Progenitor cell of endocrine pancreas (in vitro differentiated cells): ENCODE measurements at regions not wholly inside any gene's neighbourhood (a gene's known extent, or its start where the extent isn't known, plus 50 kb on each side); places are given as distances from the start of the nearest gene placed in this dataset.

Experiments
- DNase-seq: peaks from one replicate; pipeline ENCODE4 v3.0.0; 2021; ENCODE audit warnings: low spot score; ENCODE audit not compliant: unreplicated experiment
- H3K27ac Mint-ChIP-seq: 2 replicates; pipeline ENCODE4 v1.8.0; 2021; ENCODE audit warnings: mild to moderate bottlenecking, moderate library complexity, mixed read lengths
- H3K27me3 Mint-ChIP-seq: 2 replicates; pipeline ENCODE4 v1.8.0; 2021; ENCODE audit warnings: mixed read lengths
- H3K36me3 Mint-ChIP-seq: 2 replicates; pipeline ENCODE4 v1.8.0; 2022; ENCODE audit warnings: mixed read lengths; ENCODE audit not compliant: insufficient read depth
- H3K4me1 Mint-ChIP-seq: 2 replicates; pipeline ENCODE4 v1.8.0; 2021; ENCODE audit warnings: low read depth, mixed read lengths
- H3K4me3 Mint-ChIP-seq: 2 replicates; pipeline ENCODE4 v1.8.0; 2021; ENCODE audit warnings: low read depth, mild to moderate bottlenecking, moderate library complexity, mixed read lengths
- H3K9me3 Mint-ChIP-seq: 2 replicates; pipeline ENCODE4 v1.8.0; 2021; ENCODE audit warnings: low read depth, mixed read lengths
- TF ChIP-seq, protein P1 (sequence below): fragments of 200-600 bp; sonication (generic); IDR thresholded peaks from one replicate; pipeline ENCODE4 v1.5.0; 2021; ENCODE audit warnings: antibody characterized with exemption, mild to moderate bottlenecking; ENCODE audit not compliant: unreplicated experiment

DNA sequence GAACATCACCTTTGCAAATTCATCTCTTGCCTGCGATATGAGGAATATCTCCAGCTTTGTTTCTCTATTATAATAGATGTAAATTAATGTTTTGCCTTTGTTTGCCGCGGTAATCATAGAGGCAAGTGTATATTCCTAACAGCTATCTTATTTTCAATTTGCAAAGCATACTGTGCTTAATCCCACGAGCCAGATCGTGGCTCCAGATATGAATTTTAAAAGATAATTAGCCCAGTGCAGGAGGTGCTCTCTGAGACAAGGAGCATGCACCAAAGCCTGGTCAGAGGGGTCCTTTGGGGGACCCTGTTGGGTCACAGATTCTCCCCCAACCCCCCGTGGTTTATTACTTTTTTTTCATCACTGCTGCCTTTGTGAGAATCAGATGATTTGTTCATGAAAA lies 1087.5 kb downstream of the BCL11B start:
- no peak for DNase-seq
- no peaks in the 10 kb centered on the region for H3K36me3 Mint-ChIP-seq
- H3K27me3 Mint-ChIP-seq = peaks cover 15% of the 10 kb centered on the region
- H3K4me3 Mint-ChIP-seq = no peak overlapping the region
- TF ChIP-seq, protein P1, sequence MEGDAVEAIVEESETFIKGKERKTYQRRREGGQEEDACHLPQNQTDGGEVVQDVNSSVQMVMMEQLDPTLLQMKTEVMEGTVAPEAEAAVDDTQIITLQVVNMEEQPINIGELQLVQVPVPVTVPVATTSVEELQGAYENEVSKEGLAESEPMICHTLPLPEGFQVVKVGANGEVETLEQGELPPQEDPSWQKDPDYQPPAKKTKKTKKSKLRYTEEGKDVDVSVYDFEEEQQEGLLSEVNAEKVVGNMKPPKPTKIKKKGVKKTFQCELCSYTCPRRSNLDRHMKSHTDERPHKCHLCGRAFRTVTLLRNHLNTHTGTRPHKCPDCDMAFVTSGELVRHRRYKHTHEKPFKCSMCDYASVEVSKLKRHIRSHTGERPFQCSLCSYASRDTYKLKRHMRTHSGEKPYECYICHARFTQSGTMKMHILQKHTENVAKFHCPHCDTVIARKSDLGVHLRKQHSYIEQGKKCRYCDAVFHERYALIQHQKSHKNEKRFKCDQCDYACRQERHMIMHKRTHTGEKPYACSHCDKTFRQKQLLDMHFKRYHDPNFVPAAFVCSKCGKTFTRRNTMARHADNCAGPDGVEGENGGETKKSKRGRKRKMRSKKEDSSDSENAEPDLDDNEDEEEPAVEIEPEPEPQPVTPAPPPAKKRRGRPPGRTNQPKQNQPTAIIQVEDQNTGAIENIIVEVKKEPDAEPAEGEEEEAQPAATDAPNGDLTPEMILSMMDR = no peak
- H3K27ac Mint-ChIP-seq = no peak overlapping the region
- H3K4me1 Mint-ChIP-seq = no peaks in the 10 kb centered on the region
- H3K9me3 Mint-ChIP-seq = no peaks in the 10 kb centered on the region

GRCh38 chr14:98185036-98185435 lies 1087.0 kb downstream of the BCL11B start:
- peaks cover 15% of the 10 kb centered on the region for H3K27me3 Mint-ChIP-seq
- H3K27ac Mint-ChIP-seq = no peak overlapping the region
- H3K4me3 Mint-ChIP-seq = no peak overlapping the region
- no peaks in the 10 kb centered on the region for H3K36me3 Mint-ChIP-seq
- no peaks in the 10 kb centered on the region for H3K4me1 Mint-ChIP-seq
- no peaks in the 10 kb centered on the region for H3K9me3 Mint-ChIP-seq
- TF ChIP-seq, protein P1 = no peak
- DNase-seq = no peak

DNA sequence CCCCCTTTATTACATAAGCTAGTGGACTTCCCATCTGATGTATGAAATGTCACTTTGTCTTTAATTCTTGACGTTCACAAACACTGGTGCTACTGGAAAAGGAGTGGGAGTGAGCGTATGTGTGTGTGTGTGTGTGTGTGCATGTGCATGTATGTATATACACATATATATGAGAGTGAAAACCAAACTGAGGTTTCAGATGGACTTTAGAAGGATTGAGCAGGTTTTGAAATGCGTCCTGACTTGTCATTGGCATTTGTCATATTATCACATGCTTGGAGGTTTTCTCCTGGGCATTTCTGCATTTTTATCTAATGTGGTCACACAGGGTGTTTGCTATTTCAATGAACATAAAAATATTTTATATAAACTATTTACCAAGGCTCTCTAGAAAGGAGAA lies 1085.9 kb downstream of the BCL11B start:
- Mint-ChIP-seq H3K9me3 (no peaks in the 10 kb centered on the region), H3K4me3 (no peak overlapping the region), H3K27me3 (peaks cover 12% of the 10 kb centered on the region), H3K36me3 (no peaks in the 10 kb centered on the region), H3K27ac (no peak overlapping the region), H3K4me1 (no peaks in the 10 kb centered on the region)
- TF ChIP-seq, protein P1 = no peak
- DNase-seq = no peak

GRCh38 chr14:98187281-98187680 lies 1084.7 kb downstream of the BCL11B start:
- Mint-ChIP-seq H3K4me3 (no peak overlapping the region), H3K36me3 (no peaks in the 10 kb centered on the region), H3K27ac (no peak overlapping the region), H3K27me3 (peaks cover 11% of the 10 kb centered on the region), H3K4me1 (no peaks in the 10 kb centered on the region), H3K9me3 (no peaks in the 10 kb centered on the region)
- TF ChIP-seq, protein P1 = no peak
- no peak for DNase-seq

GRCh38 chr14:98189062-98189461 lies 1082.9 kb downstream of the BCL11B start:
- no peak for DNase-seq
- Mint-ChIP-seq H3K9me3 (no peaks in the 10 kb centered on the region), H3K27me3 (peaks cover 17% of the 10 kb centered on the region), H3K4me1 (no peaks in the 10 kb centered on the region), H3K4me3 (no peak overlapping the region), H3K36me3 (no peaks in the 10 kb centered on the region), H3K27ac (no peak overlapping the region)
- TF ChIP-seq, protein P1 = no peak
